Calu3 (cell line): ENCODE measurements at regions not wholly inside any gene's neighbourhood (a gene's known extent, or its start where the extent isn't known, plus 50 kb on each side); places are given as distances from the start of the nearest gene placed in this dataset.

Experiments
- BruUV-seq: library from RNA; stranded (reverse); fragments of 400-500 nt; replicated peaks from 2 replicates; lab custom pipeline; 2021; lab: Mats Ljungman, UMichigan
- CTCF ChIA-PET: fragments of 300-600 bp; sonication (Branson Sonifier 250); formaldehyde crosslinking; loops from one replicate; lab custom pipeline; 2022; ENCODE audit warnings: antibody characterized with exemption; lab: Charles Lee
- DNase-seq: peaks from one replicate; pipeline ENCODE4 v3.0.0; 2022
- H3K27ac Mint-ChIP-seq: one replicate; pipeline ENCODE4 v1.8.0; 2022; ENCODE audit warnings: mixed read lengths; ENCODE audit not compliant: unreplicated experiment
- H3K27me3 Mint-ChIP-seq: one replicate; pipeline ENCODE4 v1.8.0; 2022; ENCODE audit warnings: mixed read lengths; ENCODE audit not compliant: unreplicated experiment
- H3K36me3 Mint-ChIP-seq: one replicate; pipeline ENCODE4 v1.8.0; 2022; ENCODE audit warnings: mild to moderate bottlenecking, moderate library complexity, mixed read lengths; ENCODE audit not compliant: insufficient read depth, unreplicated experiment
- H3K4me1 Mint-ChIP-seq: one replicate; pipeline ENCODE4 v1.8.0; 2022; ENCODE audit warnings: mild to moderate bottlenecking, low read depth, mixed read lengths; ENCODE audit not compliant: unreplicated experiment
- H3K4me3 Mint-ChIP-seq: one replicate; pipeline ENCODE4 v1.8.0; 2022; ENCODE audit warnings: mild to moderate bottlenecking, low read depth, moderate library complexity, mixed read lengths; ENCODE audit not compliant: unreplicated experiment
- H3K9me3 Mint-ChIP-seq: one replicate; pipeline ENCODE4 v1.8.0; 2022; ENCODE audit warnings: low read depth, mixed read lengths; ENCODE audit not compliant: unreplicated experiment
- intact Hi-C: fragments of 100-400 bp; cut with micrococcal nuclease; formaldehyde crosslinking; loops from one replicate; pipeline ENCODE4 v1.10.0; 2022; ENCODE audit not compliant: unreplicated experiment
- TF ChIP-seq, protein P1 (sequence below): fragments of 200-600 bp; IDR thresholded peaks from one replicate; pipeline ENCODE4 v1.8.0; 2022; ENCODE audit warnings: antibody characterized with exemption; ENCODE audit not compliant: unreplicated experiment

DNA sequence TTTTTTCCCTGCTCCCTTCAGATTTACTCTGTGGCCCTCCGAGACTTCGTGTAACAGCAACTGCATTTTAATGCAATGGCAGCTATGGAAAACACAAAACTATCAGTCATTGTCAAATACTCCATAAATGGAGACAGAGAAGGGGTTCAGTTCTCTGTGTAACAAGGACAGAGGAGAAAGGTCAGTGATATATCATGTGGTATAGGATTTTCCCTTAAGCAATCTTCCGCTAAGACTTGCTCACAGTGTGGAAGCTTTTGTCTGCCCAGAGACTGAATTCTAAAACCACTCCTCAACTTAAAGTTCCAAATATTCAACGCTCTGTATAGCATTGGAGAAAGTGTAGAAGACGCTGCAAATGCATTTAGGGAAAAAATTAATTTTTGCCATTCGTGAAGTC, 111.3 kb upstream of the EDNRB start:
- intact Hi-C loops: no loop called here
- BruUV-seq: no TSS peak
- Mint-ChIP-seq H3K27ac (no peak overlapping the region), H3K36me3 (no peaks in the 10 kb centered on the region), H3K27me3 (no peaks in the 10 kb centered on the region), H3K4me3 (no peak overlapping the region), H3K9me3 (peaks cover 2% of the 10 kb centered on the region), H3K4me1 (no peaks in the 10 kb centered on the region)
- DNase-seq: no peak
- TF ChIP-seq, protein P1, sequence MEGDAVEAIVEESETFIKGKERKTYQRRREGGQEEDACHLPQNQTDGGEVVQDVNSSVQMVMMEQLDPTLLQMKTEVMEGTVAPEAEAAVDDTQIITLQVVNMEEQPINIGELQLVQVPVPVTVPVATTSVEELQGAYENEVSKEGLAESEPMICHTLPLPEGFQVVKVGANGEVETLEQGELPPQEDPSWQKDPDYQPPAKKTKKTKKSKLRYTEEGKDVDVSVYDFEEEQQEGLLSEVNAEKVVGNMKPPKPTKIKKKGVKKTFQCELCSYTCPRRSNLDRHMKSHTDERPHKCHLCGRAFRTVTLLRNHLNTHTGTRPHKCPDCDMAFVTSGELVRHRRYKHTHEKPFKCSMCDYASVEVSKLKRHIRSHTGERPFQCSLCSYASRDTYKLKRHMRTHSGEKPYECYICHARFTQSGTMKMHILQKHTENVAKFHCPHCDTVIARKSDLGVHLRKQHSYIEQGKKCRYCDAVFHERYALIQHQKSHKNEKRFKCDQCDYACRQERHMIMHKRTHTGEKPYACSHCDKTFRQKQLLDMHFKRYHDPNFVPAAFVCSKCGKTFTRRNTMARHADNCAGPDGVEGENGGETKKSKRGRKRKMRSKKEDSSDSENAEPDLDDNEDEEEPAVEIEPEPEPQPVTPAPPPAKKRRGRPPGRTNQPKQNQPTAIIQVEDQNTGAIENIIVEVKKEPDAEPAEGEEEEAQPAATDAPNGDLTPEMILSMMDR: no peak
- CTCF ChIA-PET: no interaction called here

DNA sequence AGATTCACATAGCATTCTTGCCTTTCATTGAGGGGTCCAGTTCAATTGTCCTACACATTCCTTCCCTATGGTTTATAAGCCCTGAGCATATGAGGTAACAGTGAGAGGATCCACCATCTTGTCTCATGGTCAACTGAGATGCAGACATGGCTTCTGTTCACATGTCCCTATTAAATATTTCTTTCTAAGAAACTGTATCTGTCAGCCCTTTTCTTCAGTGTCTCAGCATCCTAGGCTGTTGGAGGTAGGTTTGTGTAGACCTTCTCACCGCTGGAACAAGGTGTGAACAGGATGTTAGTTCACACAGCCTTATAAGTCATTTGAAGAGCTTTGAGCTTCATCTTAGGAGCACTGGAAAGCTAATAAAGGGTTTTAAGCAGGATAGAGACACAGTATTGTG, 110.3 kb upstream of the EDNRB start:
- TF ChIP-seq, protein P1: no peak
- Mint-ChIP-seq H3K9me3 (peaks cover 2% of the 10 kb centered on the region), H3K36me3 (no peaks in the 10 kb centered on the region), H3K27me3 (no peaks in the 10 kb centered on the region), H3K27ac (no peak overlapping the region), H3K4me1 (no peaks in the 10 kb centered on the region), H3K4me3 (no peak overlapping the region)
- CTCF ChIA-PET: no interaction called here
- BruUV-seq: no TSS peak
- DNase-seq: no peak
- intact Hi-C loops: no loop called here

DNA sequence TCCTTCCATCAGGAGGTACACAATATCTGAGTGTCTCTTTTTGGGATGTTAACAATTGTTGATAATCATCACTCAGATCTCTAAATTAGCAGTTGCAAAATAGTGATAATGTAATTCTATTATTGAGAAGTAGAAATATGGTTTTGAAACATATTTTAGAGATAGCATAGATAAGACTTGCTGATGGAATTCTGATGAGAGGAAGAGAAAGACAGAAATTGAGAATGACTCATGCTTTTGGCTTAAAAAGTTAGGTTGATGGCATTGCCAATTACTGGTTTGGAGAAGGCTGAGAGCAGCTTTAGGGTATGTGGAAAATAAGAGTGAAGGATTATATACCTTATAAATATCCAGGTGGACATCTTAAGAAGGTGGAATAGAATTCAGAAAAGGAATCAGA, 106.4 kb upstream of the EDNRB start:
- DNase-seq: no peak
- peaks cover 2% of the 10 kb centered on the region for H3K9me3 Mint-ChIP-seq
- H3K4me1 Mint-ChIP-seq: no peaks in the 10 kb centered on the region
- BruUV-seq: no TSS peak
- no peaks in the 10 kb centered on the region for H3K27me3 Mint-ChIP-seq
- TF ChIP-seq, protein P1: no peak
- no peak overlapping the region for H3K27ac Mint-ChIP-seq
- no peak overlapping the region for H3K4me3 Mint-ChIP-seq
- intact Hi-C loops: no loop called here
- H3K36me3 Mint-ChIP-seq: no peaks in the 10 kb centered on the region
- CTCF ChIA-PET: no interaction called here

DNA sequence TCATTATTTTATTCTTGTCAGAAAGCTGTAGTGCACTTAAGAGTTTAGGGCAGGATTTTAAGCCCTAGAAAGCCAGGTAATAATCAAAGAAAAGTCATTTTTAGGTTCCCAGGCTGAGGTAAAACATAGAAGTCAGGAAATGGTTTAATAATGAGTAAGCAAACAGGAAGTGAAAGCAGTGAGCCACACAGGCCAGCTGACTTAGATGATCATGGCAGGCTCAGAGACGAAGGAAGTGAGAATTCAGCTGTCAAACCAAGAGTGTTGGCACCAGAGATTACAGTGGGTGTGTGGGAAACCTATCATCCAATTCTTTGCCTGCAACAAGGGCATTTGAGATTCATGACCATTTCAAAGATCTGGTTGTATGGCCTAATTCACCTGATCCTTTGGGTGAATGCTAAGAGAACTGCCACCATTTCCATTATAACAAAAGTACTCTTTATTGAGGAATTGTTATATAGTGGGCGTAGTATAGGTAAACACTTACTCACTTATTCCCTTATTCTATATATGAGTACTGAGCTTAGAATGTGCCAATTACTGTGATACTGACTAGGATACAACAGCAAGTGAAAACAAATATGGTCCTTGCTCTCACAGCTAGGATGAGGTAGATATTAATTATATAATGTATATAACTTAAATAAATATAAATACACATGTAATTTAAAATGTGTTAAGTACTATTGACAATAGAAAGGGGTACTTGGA, 103.7 kb upstream of the EDNRB start:
- Mint-ChIP-seq H3K9me3 (peaks cover 2% of the 10 kb centered on the region), H3K36me3 (no peaks in the 10 kb centered on the region), H3K27ac (no peak overlapping the region), H3K27me3 (no peaks in the 10 kb centered on the region), H3K4me3 (no peak overlapping the region), H3K4me1 (no peaks in the 10 kb centered on the region)
- intact Hi-C loops: no loop called here
- CTCF ChIA-PET: no interaction called here
- TF ChIP-seq, protein P1: no peak
- BruUV-seq: no TSS peak
- no peak for DNase-seq
